Neural cell (in vitro differentiated cells): ENCODE measurements at regions not wholly inside any gene's neighbourhood (a gene's known extent, or its start where the extent isn't known, plus 50 kb on each side); places are given as distances from the start of the nearest gene placed in this dataset.

Source experiments
- H2AFZ ChIP-seq: fragments of 200-600, 300-800 bp; sonication (generic), shearing (Covaris generic); 2 replicates; pipeline ENCODE4 v1.6.0; 2014; ENCODE audit warnings: low read depth, mild to moderate bottlenecking, antibody characterized with exemption, low read length, moderate library complexity
- H3F3A ChIP-seq: fragments of 200-600 bp; shearing (Covaris generic); 2 replicates; pipeline ENCODE4 v1.6.1; 2016; ENCODE audit warnings: mild to moderate bottlenecking, moderate library complexity, mixed read lengths, antibody characterized with exemption, low read length; ENCODE audit not compliant: insufficient read depth, poor library complexity, severe bottlenecking
- H3K27ac ChIP-seq: fragments of 200-600, 300-800 bp; sonication (generic), shearing (Covaris generic); 2 replicates; pipeline ENCODE4 v1.5.1; 2014; ENCODE audit warnings: mild to moderate bottlenecking, low read length, moderate library complexity
- H3K27me3 ChIP-seq: fragments of 300-800, 200-600 bp; sonication (generic), shearing (Covaris generic); 2 replicates; pipeline ENCODE4 v1.6.0; 2014; ENCODE audit warnings: mild to moderate bottlenecking, low read depth, low read length, moderate library complexity; ENCODE audit not compliant: insufficient read depth
- H3K36me3 ChIP-seq: fragments of 300-800, 200-600 bp; sonication (generic), shearing (Covaris generic); 2 replicates; pipeline ENCODE4 v1.5.1; 2014; ENCODE audit warnings: mild to moderate bottlenecking, antibody characterized with exemption, low read length, moderate library complexity; ENCODE audit not compliant: insufficient read depth
- H3K4me2 ChIP-seq: fragments of 300-800, 200-600 bp; sonication (generic), shearing (Covaris generic); 2 replicates; pipeline ENCODE4 v1.6.0; 2014; ENCODE audit warnings: mild to moderate bottlenecking, low read length
- H3K4me3 ChIP-seq: fragments of 300-800, 200-600 bp; sonication (generic), shearing (Covaris generic); 2 replicates; pipeline ENCODE4 v1.5.1; 2014; ENCODE audit warnings: mild to moderate bottlenecking, low read length, moderate library complexity
- H3K79me2 ChIP-seq: fragments of 200-600 bp; shearing (Covaris generic); replicated peaks from 2 replicates; pipeline ENCODE4 v1.6.0; 2014; ENCODE audit warnings: mild to moderate bottlenecking, low read length, moderate library complexity; ENCODE audit not compliant: insufficient read depth
- H3K9ac ChIP-seq: fragments of 300-800, 200-600 bp; sonication (generic), shearing (Covaris generic); 2 replicates; pipeline ENCODE4 v1.6.1; 2016; ENCODE audit warnings: mild to moderate bottlenecking, low read length, mixed read lengths
- H3K9me2 ChIP-seq: fragments of 200-600 bp; shearing (Covaris generic); 2 replicates; pipeline ENCODE4 v1.6.1; 2016; ENCODE audit warnings: mild to moderate bottlenecking, low read length, mixed read lengths; ENCODE audit not compliant: insufficient read depth
- H3K9me3 ChIP-seq: fragments of 200-600, 300-800 bp; sonication (generic), shearing (Covaris generic); 2 replicates; pipeline ENCODE4 v1.6.1; 2016; ENCODE audit warnings: mild to moderate bottlenecking, mixed run types, low read length, moderate library complexity, mixed read lengths
- H4K20me1 ChIP-seq: fragments of 200-600 bp; shearing (Covaris generic); 2 replicates; pipeline ENCODE4 v1.6.1; 2016; ENCODE audit warnings: mild to moderate bottlenecking, mixed run types; ENCODE audit not compliant: insufficient read depth
- EP300 ChIP-seq: fragments of 450-650 bp; conservative IDR thresholded peaks from 2 replicates; pipeline ENCODE4 v1.6.1; 2014; ENCODE audit warnings: antibody characterized with exemption, mild to moderate bottlenecking, moderate library complexity; ENCODE audit not compliant: poor library complexity, severe bottlenecking
- EZH2 ChIP-seq: fragments of 200-600, 300-800 bp; shearing (Covaris generic), sonication (generic); IDR thresholded peaks from 2 replicates; pipeline ENCODE4 v1.6.1; 2014; ENCODE audit warnings: antibody characterized with exemption, low read length, borderline replicate concordance, mild to moderate bottlenecking; ENCODE audit not compliant: insufficient read depth, poor library complexity, severe bottlenecking
- MXI1 ChIP-seq: fragments of 450-650 bp; conservative IDR thresholded peaks from 2 replicates; pipeline ENCODE4 v1.6.1; 2014; ENCODE audit warnings: antibody characterized with exemption, mild to moderate bottlenecking; ENCODE audit not compliant: poor library complexity, severe bottlenecking
- POLR2AphosphoS5 ChIP-seq: IDR thresholded peaks from 2 replicates; pipeline ENCODE4 v1.6.1; 2012
- RAD21 ChIP-seq: fragments of 450-650 bp; conservative IDR thresholded peaks from 2 replicates; pipeline ENCODE4 v1.6.1; 2014; ENCODE audit warnings: antibody characterized with exemption, mild to moderate bottlenecking, moderate library complexity
- SMC3 ChIP-seq: fragments of 450-650 bp; conservative IDR thresholded peaks from 2 replicates; pipeline ENCODE4 v1.6.1; 2014; ENCODE audit warnings: antibody characterized with exemption, mild to moderate bottlenecking, moderate library complexity; ENCODE audit not compliant: poor library complexity
- TAF1 ChIP-seq: IDR thresholded peaks from 2 replicates; pipeline ENCODE4 v1.6.1; 2012; ENCODE audit warnings: low read depth
- TF ChIP-seq, protein P1 (sequence below): IDR thresholded peaks from 2 replicates; pipeline ENCODE4 v1.6.1; 2012; ENCODE audit warnings: borderline replicate concordance
- TF ChIP-seq, protein P2 (sequence below): fragments of 450-650 bp; IDR thresholded peaks from 2 replicates; pipeline ENCODE4 v1.5.1; 2014; ENCODE audit warnings: antibody characterized with exemption, mild to moderate bottlenecking, moderate library complexity; ENCODE audit not compliant: poor library complexity, severe bottlenecking

DNA sequence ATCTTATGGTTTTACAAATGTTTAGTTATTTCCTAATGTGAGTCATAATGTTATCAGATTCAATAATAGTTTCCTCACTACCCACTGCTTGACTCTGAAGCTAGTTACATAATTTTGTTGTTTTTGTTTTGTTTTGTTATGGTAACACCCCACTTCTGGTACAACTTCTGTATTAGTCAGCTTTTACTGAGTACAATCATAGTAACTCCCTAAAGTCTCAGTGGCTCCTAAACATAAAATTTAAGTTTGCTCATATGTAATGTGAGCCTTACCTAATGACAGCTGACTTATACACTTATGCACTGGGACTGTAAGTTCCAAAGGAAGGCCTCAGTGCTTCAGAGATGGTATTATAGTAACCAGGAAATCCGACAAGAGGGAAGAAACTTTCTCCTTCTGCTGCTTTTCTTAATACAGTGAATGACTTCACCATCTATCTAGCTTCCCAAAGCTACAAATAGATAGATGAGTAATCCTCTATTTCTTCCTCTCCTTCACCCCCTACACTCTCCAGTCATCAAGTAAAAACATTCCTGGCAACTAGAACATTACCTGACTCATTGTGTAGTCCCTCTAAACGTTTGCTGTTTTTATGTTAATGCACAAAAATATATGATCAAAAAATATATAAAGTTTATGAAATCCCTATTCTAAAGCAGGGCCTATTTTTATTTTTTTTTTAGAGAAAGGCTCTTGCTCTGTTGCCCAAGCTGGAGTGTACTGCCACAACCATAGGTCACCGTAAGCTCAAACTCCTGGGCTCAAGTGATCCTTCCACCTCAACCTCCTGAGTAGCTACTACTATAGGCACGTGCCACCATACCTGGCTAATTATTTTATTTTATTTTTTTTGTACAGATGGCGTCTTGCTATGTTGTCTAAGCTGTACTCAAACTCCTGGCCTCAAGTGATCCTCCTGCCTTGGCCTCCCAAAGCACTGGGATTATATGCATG lies 563.0 kb downstream of the SOX6 start:
- no peak overlapping the region for H3K9ac ChIP-seq
- H3K79me2 ChIP-seq: no peaks in the 10 kb centered on the region
- no peaks in the 10 kb centered on the region for H3K9me2 ChIP-seq
- H3K9me3 ChIP-seq: no peaks in the 10 kb centered on the region
- H3K27ac ChIP-seq: no peak overlapping the region
- TF ChIP-seq, protein P1, sequence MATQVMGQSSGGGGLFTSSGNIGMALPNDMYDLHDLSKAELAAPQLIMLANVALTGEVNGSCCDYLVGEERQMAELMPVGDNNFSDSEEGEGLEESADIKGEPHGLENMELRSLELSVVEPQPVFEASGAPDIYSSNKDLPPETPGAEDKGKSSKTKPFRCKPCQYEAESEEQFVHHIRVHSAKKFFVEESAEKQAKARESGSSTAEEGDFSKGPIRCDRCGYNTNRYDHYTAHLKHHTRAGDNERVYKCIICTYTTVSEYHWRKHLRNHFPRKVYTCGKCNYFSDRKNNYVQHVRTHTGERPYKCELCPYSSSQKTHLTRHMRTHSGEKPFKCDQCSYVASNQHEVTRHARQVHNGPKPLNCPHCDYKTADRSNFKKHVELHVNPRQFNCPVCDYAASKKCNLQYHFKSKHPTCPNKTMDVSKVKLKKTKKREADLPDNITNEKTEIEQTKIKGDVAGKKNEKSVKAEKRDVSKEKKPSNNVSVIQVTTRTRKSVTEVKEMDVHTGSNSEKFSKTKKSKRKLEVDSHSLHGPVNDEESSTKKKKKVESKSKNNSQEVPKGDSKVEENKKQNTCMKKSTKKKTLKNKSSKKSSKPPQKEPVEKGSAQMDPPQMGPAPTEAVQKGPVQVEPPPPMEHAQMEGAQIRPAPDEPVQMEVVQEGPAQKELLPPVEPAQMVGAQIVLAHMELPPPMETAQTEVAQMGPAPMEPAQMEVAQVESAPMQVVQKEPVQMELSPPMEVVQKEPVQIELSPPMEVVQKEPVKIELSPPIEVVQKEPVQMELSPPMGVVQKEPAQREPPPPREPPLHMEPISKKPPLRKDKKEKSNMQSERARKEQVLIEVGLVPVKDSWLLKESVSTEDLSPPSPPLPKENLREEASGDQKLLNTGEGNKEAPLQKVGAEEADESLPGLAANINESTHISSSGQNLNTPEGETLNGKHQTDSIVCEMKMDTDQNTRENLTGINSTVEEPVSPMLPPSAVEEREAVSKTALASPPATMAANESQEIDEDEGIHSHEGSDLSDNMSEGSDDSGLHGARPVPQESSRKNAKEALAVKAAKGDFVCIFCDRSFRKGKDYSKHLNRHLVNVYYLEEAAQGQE: no peak
- TF ChIP-seq POLR2AphosphoS5 (no peak), EZH2 (no peak), SMC3 (no peak), RAD21 (no peak), EP300 (no peak), TAF1 (no peak), MXI1 (no peak)
- TF ChIP-seq, protein P2, sequence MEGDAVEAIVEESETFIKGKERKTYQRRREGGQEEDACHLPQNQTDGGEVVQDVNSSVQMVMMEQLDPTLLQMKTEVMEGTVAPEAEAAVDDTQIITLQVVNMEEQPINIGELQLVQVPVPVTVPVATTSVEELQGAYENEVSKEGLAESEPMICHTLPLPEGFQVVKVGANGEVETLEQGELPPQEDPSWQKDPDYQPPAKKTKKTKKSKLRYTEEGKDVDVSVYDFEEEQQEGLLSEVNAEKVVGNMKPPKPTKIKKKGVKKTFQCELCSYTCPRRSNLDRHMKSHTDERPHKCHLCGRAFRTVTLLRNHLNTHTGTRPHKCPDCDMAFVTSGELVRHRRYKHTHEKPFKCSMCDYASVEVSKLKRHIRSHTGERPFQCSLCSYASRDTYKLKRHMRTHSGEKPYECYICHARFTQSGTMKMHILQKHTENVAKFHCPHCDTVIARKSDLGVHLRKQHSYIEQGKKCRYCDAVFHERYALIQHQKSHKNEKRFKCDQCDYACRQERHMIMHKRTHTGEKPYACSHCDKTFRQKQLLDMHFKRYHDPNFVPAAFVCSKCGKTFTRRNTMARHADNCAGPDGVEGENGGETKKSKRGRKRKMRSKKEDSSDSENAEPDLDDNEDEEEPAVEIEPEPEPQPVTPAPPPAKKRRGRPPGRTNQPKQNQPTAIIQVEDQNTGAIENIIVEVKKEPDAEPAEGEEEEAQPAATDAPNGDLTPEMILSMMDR: no peak
- no peak overlapping the region for H3K4me3 ChIP-seq
- H4K20me1 ChIP-seq: no peaks in the 10 kb centered on the region
- no peaks in the 10 kb centered on the region for H3K36me3 ChIP-seq
- H3K4me2 ChIP-seq: no peak overlapping the region
- H2AFZ ChIP-seq: no peak overlapping the region
- no peaks in the 10 kb centered on the region for H3K27me3 ChIP-seq
- no peaks in the 10 kb centered on the region for H3F3A ChIP-seq

DNA sequence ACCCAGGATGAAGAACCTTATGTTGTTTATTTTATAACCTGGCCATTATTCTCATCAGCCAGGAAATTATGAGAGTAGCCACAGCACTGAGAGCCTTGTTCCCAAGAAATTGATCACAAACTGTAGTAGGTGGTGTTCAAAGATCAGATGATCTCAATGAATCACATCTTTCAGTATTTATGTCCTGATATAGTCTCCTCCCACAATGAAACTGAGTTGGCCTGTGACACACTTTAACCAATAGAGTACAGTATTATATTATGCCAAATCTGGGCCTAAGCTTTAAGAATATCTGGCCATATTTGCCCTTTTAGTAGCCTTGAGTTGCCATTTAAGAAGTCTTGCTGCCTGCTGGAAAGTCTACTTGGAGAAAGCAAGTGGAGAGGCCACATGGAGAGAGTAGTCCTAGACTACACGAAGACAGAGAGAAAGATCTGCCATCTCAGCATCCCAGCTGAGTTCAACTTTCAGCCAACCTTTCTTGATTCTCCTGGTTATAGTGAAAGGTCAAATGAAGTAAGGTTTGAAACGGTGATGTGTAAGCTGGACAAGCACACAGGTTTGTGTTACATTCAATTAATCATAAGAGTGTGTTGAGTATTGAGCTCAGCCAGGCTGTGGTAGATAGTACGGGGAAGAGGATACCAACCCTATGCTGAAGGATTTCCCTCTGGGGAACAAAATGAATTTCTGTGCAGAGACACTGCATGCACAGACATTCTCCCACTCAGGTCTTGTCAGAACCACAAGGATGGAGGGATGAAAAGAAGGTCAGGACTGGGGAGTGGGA lies 561.8 kb downstream of the SOX6 start:
- Histone ChIP-seq H3K4me2 (no peak overlapping the region), H3K9ac (no peak overlapping the region), H3K9me3 (no peaks in the 10 kb centered on the region), H3K4me3 (no peak overlapping the region), H2AFZ (no peak overlapping the region), H3K9me2 (no peaks in the 10 kb centered on the region), H3K27me3 (no peaks in the 10 kb centered on the region), H3F3A (no peaks in the 10 kb centered on the region), H3K27ac (no peak overlapping the region), H3K79me2 (no peaks in the 10 kb centered on the region), H4K20me1 (no peaks in the 10 kb centered on the region), H3K36me3 (no peaks in the 10 kb centered on the region)
- TF ChIP-seq, protein P1: no peak
- TF ChIP-seq TAF1: no peak
- TF ChIP-seq, protein P2: no peak
